GM21367 (cell line): ENCODE measurements at regions not wholly inside any gene's neighbourhood (a gene's known extent, or its start where the extent isn't known, plus 50 kb on each side); places are given as distances from the start of the nearest gene placed in this dataset.

Experiments used
- ATAC-seq: cut with Tn5 transposase; IDR thresholded peaks from one replicate; pipeline ENCODE4 v1.9.1; 2021; ENCODE audit not compliant: unreplicated experiment

DNA sequence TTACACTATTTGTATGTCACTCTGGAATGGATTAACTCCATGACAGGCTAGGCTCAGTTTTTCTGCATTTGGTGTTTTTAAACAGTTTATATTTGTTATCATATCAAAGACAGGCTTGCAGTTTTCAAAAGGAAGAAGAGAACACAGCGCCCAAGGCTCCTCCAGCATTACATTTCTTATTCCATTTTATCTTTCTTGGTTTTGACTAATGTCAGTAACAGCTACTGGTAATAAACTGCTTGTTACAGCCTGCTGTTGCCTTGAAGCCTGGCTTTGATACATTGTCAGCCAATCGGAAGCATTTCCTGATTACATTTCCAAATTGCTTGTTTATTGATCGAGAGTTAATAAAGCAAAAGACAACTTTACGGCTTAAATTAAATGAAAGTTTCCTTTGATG, 166.0 kb upstream of the MDFIC start:
- no peak for ATAC-seq

GRCh38 chr7:114758661-114759227, 163.2 kb upstream of the MDFIC start:
- no peak for ATAC-seq

GRCh38 chr7:114759347-114760062, 162.4 kb upstream of the MDFIC start:
- no peak for ATAC-seq

DNA sequence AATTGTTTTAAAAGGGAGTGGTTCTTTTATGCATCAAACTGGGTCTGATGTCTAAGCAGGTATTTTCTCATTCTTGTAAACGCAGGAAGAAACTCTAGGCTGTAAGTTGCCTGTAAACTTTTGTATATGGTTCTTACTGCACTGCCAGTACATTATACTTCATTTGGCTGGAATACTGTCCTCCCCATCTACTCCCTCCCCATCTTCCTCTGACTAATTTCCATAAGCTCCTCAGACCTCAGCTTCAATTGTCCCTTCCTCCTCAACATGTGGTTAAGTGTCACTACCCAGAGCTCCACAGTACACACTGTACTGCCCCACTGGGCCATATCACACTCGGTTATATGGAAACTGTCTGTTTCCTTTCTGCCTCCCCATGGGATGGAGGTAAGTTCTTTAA, 161.4 kb upstream of the MDFIC start:
- no peak for ATAC-seq

- no peak for ATAC-seq
Measured at GRCh38 chr7:114761973-114762372, 159.9 kb upstream of the MDFIC start.

GRCh38 chr7:114765331-114766040, 156.4 kb upstream of the MDFIC start:
- no peak for ATAC-seq

GRCh38 chr7:114766041-114766356, 155.9 kb upstream of the MDFIC start:
- no peak for ATAC-seq

GRCh38 chr7:114777288-114777687, 144.6 kb upstream of the MDFIC start:
- no peak for ATAC-seq

GRCh38 chr7:114783508-114783907, 138.4 kb upstream of the MDFIC start:
- no peak for ATAC-seq

GRCh38 chr7:114784177-114784576, 137.7 kb upstream of the MDFIC start:
- no peak for ATAC-seq

- ATAC-seq: no peak
Measured at GRCh38 chr7:114784746-114785145, 137.1 kb upstream of the MDFIC start.

GRCh38 chr7:114785496-114785895, 136.4 kb upstream of the MDFIC start:
- no peak for ATAC-seq

- no peak for ATAC-seq
Measured at GRCh38 chr7:114786455-114786854, 135.4 kb upstream of the MDFIC start.

GRCh38 chr7:114787556-114787955, 134.3 kb upstream of the MDFIC start:
- no peak for ATAC-seq

DNA sequence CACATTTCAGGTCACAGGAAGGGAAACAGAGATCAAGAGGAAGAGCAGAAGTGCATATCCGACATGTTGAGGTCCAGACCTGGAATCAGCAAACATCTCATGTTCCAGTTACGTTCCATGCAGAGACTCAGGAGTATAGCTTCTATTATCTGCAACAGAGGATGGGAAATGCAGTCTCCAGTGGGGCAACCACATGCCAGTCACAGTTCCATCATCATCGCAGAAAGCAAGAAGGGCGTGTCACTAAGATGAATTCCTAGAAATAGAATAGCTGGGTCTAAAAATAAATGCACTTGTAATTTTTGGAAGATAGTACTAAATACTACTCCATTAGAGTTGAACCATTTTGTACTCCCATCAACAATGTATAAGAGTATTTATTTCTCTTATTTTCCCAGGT, 133.2 kb upstream of the MDFIC start:
- no peak for ATAC-seq

GRCh38 chr7:114789161-114789560, 132.7 kb upstream of the MDFIC start:
- ATAC-seq: no peak

- ATAC-seq: no peak
Measured at GRCh38 chr7:114789871-114790311, 132.0 kb upstream of the MDFIC start.

- no peak for ATAC-seq
Measured at GRCh38 chr7:114790521-114790920, 131.4 kb upstream of the MDFIC start.

DNA sequence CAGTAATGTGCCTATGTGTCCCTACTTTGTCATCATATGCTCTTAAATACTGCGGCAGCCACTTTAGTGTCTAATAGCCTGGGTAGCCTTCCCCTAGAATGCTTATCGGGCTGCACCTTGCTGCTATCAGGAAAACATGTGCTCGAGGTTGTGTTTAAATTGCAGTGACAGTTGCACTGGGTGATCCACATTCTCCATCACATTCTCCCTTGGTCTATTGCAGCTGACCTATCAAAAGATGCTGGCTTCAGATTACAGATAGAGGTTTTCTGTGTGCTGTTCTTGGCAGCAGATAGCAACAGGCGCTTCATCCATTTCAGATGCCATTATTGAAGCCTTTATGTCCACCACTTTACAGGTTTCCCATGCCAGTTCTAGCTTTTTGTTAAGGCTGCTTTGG, 130.1 kb upstream of the MDFIC start:
- no peak for ATAC-seq

- ATAC-seq: no peak
Measured at GRCh38 chr7:114793155-114793845, 128.6 kb upstream of the MDFIC start.

GRCh38 chr7:114795475-114795874, 126.4 kb upstream of the MDFIC start:
- ATAC-seq: no peak

GRCh38 chr7:114799628-114800028, 122.3 kb upstream of the MDFIC start:
- ATAC-seq: no peak
